ENCODE measurements at regions not wholly inside any gene's neighbourhood (a gene's known extent, or its start where the extent isn't known, plus 50 kb on each side); places are given as distances from the start of the nearest gene placed in this dataset.

DNA sequence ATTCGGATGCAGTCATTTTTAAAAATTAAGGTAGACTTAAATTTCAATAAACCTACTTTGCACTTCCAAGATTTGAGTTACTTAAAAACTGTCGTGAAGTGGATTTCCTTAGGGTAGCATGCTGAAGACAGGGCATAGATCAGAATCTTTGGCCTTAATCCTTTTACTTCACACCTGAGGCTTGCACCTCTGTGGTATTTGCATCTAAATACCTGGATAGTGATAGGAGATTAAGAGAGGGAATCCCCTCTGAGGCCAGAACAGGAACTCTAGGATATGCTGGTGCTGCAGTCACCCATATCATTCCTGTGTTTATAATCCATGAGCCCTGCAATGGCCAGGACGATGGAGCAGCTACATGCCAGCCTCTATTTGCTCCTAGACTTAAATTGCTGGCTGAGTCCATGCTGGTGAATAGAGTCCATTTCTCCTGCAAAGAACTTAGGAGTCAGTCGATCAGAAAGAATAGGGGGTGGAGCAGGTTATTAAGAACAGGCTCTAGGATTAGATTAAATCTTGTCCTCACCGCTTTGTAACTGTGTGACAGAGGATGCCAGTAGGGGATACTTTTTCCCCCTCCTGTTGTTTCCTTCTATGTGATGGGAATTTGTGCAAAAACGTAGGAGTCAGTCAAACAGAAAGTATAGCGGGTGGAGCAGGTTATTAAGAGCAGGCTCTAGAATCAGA lies 333.6 kb downstream of the DUSP10 start:
- TF ChIP-seq EZH2 (IDR thresholded peaks at IDR 0.05; ENCODE audit: insufficient read depth, poor library complexity, severe bottlenecking): no peak
- no peak for TF ChIP-seq EZH2phosphoT487 (IDR thresholded peaks at IDR 0.05; ENCODE audit: insufficient read depth, low read depth)
